Esophagus squamous epithelium (tissue), 4 donors: ENCODE measurements at regions not wholly inside any gene's neighbourhood (a gene's known extent, or its start where the extent isn't known, plus 50 kb on each side); places are given as distances from the start of the nearest gene placed in this dataset.

Experiments used
- POLR2A ChIP-seq, 4 donors: fragments of 450-650 bp; IDR thresholded peaks; one replicate each; pipeline ENCODE4 v1.6.1; 2017; ENCODE audit warnings: antibody characterized with exemption in 4 of 4, mild to moderate bottlenecking in 4 of 4, moderate library complexity in 3 of 4
- TF ChIP-seq, protein P1 (sequence below), 6 experiments: fragments of 450-650 bp in 4 of 6; fragments of 200-600 bp in 2 of 6; sonication (generic) in 2 of 6; IDR thresholded peaks; one replicate each; pipeline ENCODE4 v1.5.1; 2016 to 2019; ENCODE audit warnings: antibody characterized with exemption in 6 of 6, mild to moderate bottlenecking in 4 of 6, moderate library complexity in 4 of 6

DNA sequence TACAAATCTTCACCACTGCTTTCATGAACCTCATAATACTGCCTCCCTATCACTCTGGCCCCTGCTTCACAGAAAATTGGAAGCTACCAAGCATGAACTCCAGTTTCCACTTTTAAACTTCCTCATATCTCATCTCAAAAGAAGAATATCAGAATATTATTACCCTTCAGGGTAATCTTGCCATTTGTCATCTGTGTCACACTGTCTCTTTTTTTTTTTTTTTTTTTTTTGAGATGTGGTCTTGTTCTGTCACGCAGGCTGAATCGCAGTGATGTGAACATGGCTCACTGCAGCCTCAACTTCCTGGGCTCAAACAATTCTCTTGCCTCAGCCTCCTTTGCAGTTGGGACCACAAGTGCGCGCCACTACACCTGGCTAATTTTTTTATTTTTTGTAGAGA is 80.4 kb upstream of the TCF12 start:
- TF ChIP-seq, protein P1, sequence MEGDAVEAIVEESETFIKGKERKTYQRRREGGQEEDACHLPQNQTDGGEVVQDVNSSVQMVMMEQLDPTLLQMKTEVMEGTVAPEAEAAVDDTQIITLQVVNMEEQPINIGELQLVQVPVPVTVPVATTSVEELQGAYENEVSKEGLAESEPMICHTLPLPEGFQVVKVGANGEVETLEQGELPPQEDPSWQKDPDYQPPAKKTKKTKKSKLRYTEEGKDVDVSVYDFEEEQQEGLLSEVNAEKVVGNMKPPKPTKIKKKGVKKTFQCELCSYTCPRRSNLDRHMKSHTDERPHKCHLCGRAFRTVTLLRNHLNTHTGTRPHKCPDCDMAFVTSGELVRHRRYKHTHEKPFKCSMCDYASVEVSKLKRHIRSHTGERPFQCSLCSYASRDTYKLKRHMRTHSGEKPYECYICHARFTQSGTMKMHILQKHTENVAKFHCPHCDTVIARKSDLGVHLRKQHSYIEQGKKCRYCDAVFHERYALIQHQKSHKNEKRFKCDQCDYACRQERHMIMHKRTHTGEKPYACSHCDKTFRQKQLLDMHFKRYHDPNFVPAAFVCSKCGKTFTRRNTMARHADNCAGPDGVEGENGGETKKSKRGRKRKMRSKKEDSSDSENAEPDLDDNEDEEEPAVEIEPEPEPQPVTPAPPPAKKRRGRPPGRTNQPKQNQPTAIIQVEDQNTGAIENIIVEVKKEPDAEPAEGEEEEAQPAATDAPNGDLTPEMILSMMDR (IDR thresholded peaks at IDR 0.05) = no peak
- TF ChIP-seq POLR2A (IDR thresholded peaks at IDR 0.05) = no peak
